ENCODE measurements at regions not wholly inside any gene's neighbourhood (a gene's known extent, or its start where the extent isn't known, plus 50 kb on each side); places are given as distances from the start of the nearest gene placed in this dataset. TPM values are rescaled to one million over a fixed set of nuclear protein-coding genes. Genes with fewer than 3 reads are reported as not detected.

GRCh38 chr18:76554547-76555222 lies 59.6 kb upstream of the ZNF516 start:
- DNase-seq (ENCODE audit: low read depth in 2 of 3, low spot score in 2 of 3), result no peak

- DNase-seq (ENCODE audit: low read depth in 2 of 3, low spot score in 2 of 3), result peak in 2 of 3 donors; percentile 22 to 60
Measured at GRCh38 chr18:76553715-76554546, 58.9 kb upstream of the ZNF516 start.

GRCh38 chr18:76548541-76548940 lies 53.5 kb upstream of the ZNF516 start:
- no peak for DNase-seq (ENCODE audit: low read depth in 2 of 3, low spot score in 2 of 3)

- DNase-seq (ENCODE audit: low read depth in 2 of 3, low spot score in 2 of 3), result no peak
Measured at GRCh38 chr18:76547296-76547695, 52.3 kb upstream of the ZNF516 start.

GRCh38 chr18:76546436-76546835 lies 51.4 kb upstream of the ZNF516 start:
- no peak for DNase-seq (ENCODE audit: low read depth in 2 of 3, low spot score in 2 of 3)

- no peak for DNase-seq (ENCODE audit: low read depth in 2 of 3, low spot score in 2 of 3)
Measured at GRCh38 chr18:76546088-76546435, 51.0 kb upstream of the ZNF516 start.

GRCh38 chr18:76545433-76546087 lies 50.5 kb upstream of the ZNF516 start:
- no peak for DNase-seq (ENCODE audit: low read depth in 2 of 3, low spot score in 2 of 3)

- DNase-seq (ENCODE audit: low read depth in 2 of 3, low spot score in 2 of 3), result no peak
Measured at GRCh38 chr18:76544511-76545345, 49.7 kb upstream of the ZNF516 start.

Small RNAs in the stretch of these regions (small RNA-seq; reads per million reads assigned to genes)
- not detected for gene AC139085.1

Data from hematopoietic multipotent progenitor cell (in vitro differentiated cells).